ENCODE measurements at regions not wholly inside any gene's neighbourhood (a gene's known extent, or its start where the extent isn't known, plus 50 kb on each side); places are given as distances from the start of the nearest gene placed in this dataset.

- H3K36me3 ChIP-seq (replicated peaks in 1 of 2; ENCODE audit: control insufficient read depth in 1 of 2, insufficient read depth in 2 of 2, low read length in 2 of 2), result no peaks in the 10 kb centered on the region
- H3K9me3 Mint-ChIP-seq, result peaks cover 0 to 5% (median 2%) of the 10 kb centered on the region in 7 donors
- H3K4me1 ChIP-seq (ENCODE audit: control insufficient read depth in 1 of 2, insufficient read depth in 2 of 2, low read length in 2 of 2), result no peaks in the 10 kb centered on the region
- H2AFZ ChIP-seq (ENCODE audit: insufficient read depth, low read depth, low read length, poor library complexity, severe bottlenecking), result no peak overlapping the region
- intact Hi-C loops (cut with micrococcal nuclease), result no loop called here
- no peaks in the 10 kb centered on the region for H3K79me2 ChIP-seq (ENCODE audit: insufficient read depth, low read length)
- H3K4me3 Mint-ChIP-seq, result no peak overlapping the region
- no peak for DNase-seq
- H3K9ac ChIP-seq (ENCODE audit: insufficient read depth, low read length, poor library complexity, severe bottlenecking), result no peak overlapping the region
- H3K4me3 ChIP-seq (replicated peaks in 1 of 3; ENCODE audit: low read depth in 2 of 3, low read length in 3 of 3), result no peak overlapping the region
- no peak overlapping the region for H3K27ac Mint-ChIP-seq
- H3K36me3 Mint-ChIP-seq, result no peaks in the 10 kb centered on the region
- H3K27ac ChIP-seq (ENCODE audit: low read depth in 1 of 2, low read length in 2 of 2), result no peak overlapping the region
- H3K27me3 Mint-ChIP-seq (ENCODE audit: low read depth in 3 of 3), result peaks cover 0 to 1% (median 0%) of the 10 kb centered on the region in 3 donors
- no peaks in the 10 kb centered on the region for H4K20me1 ChIP-seq (ENCODE audit: insufficient read depth, low read length)
- H3K9me3 ChIP-seq (replicated peaks in 1 of 2; ENCODE audit: control insufficient read depth in 1 of 2, insufficient read depth in 1 of 2, low read length in 2 of 2), result peaks cover 0 to 6% of the 10 kb centered on the region in 2 donors
- H3K4me1 Mint-ChIP-seq, result no peaks in the 10 kb centered on the region
- no peaks in the 10 kb centered on the region for H3K27me3 ChIP-seq (ENCODE audit: control insufficient read depth in 2 of 2, insufficient read depth in 2 of 2, low read length in 2 of 2)
- TF ChIP-seq CTCF (IDR thresholded peaks at IDR 0.05), result no peak
- no peak overlapping the region for H3K4me2 ChIP-seq (replicated peaks; ENCODE audit: extremely low read depth, low read length, poor library complexity, severe bottlenecking)
Measured at GRCh38 chr4:178351185-178351584, 908.9 kb upstream of the AGA start.

- no CpG with 5 or more reads among the region's 2 CpGs for WGBS (ENCODE audit: insufficient coverage)
- Histone ChIP-seq H2AFZ (ENCODE audit: insufficient read depth, low read depth, low read length, poor library complexity, severe bottlenecking) (no peak overlapping the region), H3K27ac (ENCODE audit: low read depth in 1 of 2, low read length in 2 of 2) (no peak overlapping the region), H3K9ac (ENCODE audit: insufficient read depth, low read length, poor library complexity, severe bottlenecking) (no peak overlapping the region), H3K4me2 (replicated peaks; ENCODE audit: extremely low read depth, low read length, poor library complexity, severe bottlenecking) (no peak overlapping the region), H3K4me3 (replicated peaks in 1 of 3; ENCODE audit: low read depth in 2 of 3, low read length in 3 of 3) (no peak overlapping the region), H4K20me1 (ENCODE audit: insufficient read depth, low read length) (no peaks in the 10 kb centered on the region), H3K27me3 (ENCODE audit: control insufficient read depth in 2 of 2, insufficient read depth in 2 of 2, low read length in 2 of 2) (no peaks in the 10 kb centered on the region), H3K79me2 (ENCODE audit: insufficient read depth, low read length) (no peaks in the 10 kb centered on the region), H3K9me3 (replicated peaks in 1 of 2; ENCODE audit: control insufficient read depth in 1 of 2, insufficient read depth in 1 of 2, low read length in 2 of 2) (peaks cover 0 to 17% of the 10 kb centered on the region in 2 donors), H3K36me3 (replicated peaks in 1 of 2; ENCODE audit: control insufficient read depth in 1 of 2, insufficient read depth in 2 of 2, low read length in 2 of 2) (no peaks in the 10 kb centered on the region), H3K4me1 (ENCODE audit: control insufficient read depth in 1 of 2, insufficient read depth in 2 of 2, low read length in 2 of 2) (no peaks in the 10 kb centered on the region)
- no peak overlapping the region for H3K27ac Mint-ChIP-seq
- no peak for DNase-seq
- H3K4me1 Mint-ChIP-seq, result no peaks in the 10 kb centered on the region
- TF ChIP-seq CTCF (IDR thresholded peaks at IDR 0.05), result no peak
- H3K9me3 Mint-ChIP-seq, result peaks cover 0 to 9% (median 3%) of the 10 kb centered on the region in 7 donors
- H3K27me3 Mint-ChIP-seq (ENCODE audit: low read depth in 3 of 3), result no peaks in the 10 kb centered on the region
- no peak overlapping the region for H3K4me3 Mint-ChIP-seq
- intact Hi-C loops (cut with micrococcal nuclease), result no loop called here
- H3K36me3 Mint-ChIP-seq, result no peaks in the 10 kb centered on the region
Measured at GRCh38 chr4:178356725-178357124, 914.5 kb upstream of the AGA start.

Measured in CD14-positive monocyte (primary cell).